ENCODE measurements at regions not wholly inside any gene's neighbourhood (a gene's known extent, or its start where the extent isn't known, plus 50 kb on each side); places are given as distances from the start of the nearest gene placed in this dataset.

GRCh38 chr1:90200646-90201205 lies 205.8 kb downstream of the ZNF326 start:
- no peak overlapping the region for H3K27ac Mint-ChIP-seq
- H3K36me3 Mint-ChIP-seq (ENCODE audit: low read depth), result no peaks in the 10 kb centered on the region
- no peak overlapping the region for H3K4me3 Mint-ChIP-seq
- H3K9me3 Mint-ChIP-seq, result no peaks in the 10 kb centered on the region
- DNase-seq (no peak), ATAC-seq (no peak)
- no peaks in the 10 kb centered on the region for H3K4me1 Mint-ChIP-seq
- peaks cover 2% of the 10 kb centered on the region for H3K27me3 Mint-ChIP-seq

- H3K27me3 Mint-ChIP-seq, result peaks cover 2% of the 10 kb centered on the region
Measured at GRCh38 chr1:90198616-90199332, 203.9 kb downstream of the ZNF326 start.

DNA sequence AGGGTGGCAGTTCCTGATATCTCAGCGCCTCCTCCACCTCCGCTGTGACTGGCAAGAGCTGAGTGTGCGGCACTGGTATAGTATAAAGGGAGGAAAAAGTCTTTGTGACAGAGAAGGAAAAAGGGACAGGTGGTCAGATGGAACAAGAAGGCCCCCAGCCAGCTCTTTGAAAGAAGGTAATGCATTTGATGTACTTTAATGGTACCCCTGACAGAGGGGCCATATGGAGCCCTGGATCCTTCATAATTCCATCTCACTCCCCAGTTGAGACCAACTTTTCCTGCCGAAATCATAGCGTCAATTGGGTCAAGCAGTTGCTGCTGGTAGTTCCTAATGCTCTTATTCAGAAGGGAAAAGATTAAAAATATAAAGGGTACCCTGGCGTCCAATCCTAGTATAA lies 198.2 kb downstream of the ZNF326 start:
- Mint-ChIP-seq H3K9me3 (no peaks in the 10 kb centered on the region), H3K36me3 (ENCODE audit: low read depth) (no peaks in the 10 kb centered on the region), H3K4me3 (no peak overlapping the region), H3K27ac (no peak overlapping the region), H3K27me3 (no peaks in the 10 kb centered on the region), H3K4me1 (no peaks in the 10 kb centered on the region)
- no peak for ATAC-seq
- DNase-seq, result no peak

More at GRCh38 chr1:90198616-90199332, 203.9 kb downstream of the ZNF326 start:
- ATAC-seq, result no peak
- no peaks in the 10 kb centered on the region for H3K9me3 Mint-ChIP-seq
- no peak overlapping the region for H3K27ac Mint-ChIP-seq
- H3K4me3 Mint-ChIP-seq, result no peak overlapping the region
- H3K4me1 Mint-ChIP-seq, result no peaks in the 10 kb centered on the region
- H3K36me3 Mint-ChIP-seq (ENCODE audit: low read depth), result no peaks in the 10 kb centered on the region
- DNase-seq, result no peak

GRCh38 chr1:90192408-90192807 lies 197.5 kb downstream of the ZNF326 start:
- DNase-seq, result no peak
- H3K36me3 Mint-ChIP-seq (ENCODE audit: low read depth), result no peaks in the 10 kb centered on the region
- no peak overlapping the region for H3K4me3 Mint-ChIP-seq
- H3K9me3 Mint-ChIP-seq, result no peaks in the 10 kb centered on the region
- peaks cover 5% of the 10 kb centered on the region for H3K27me3 Mint-ChIP-seq
- H3K4me1 Mint-ChIP-seq, result no peaks in the 10 kb centered on the region
- H3K27ac Mint-ChIP-seq, result no peak overlapping the region
- no peak for ATAC-seq

DNA sequence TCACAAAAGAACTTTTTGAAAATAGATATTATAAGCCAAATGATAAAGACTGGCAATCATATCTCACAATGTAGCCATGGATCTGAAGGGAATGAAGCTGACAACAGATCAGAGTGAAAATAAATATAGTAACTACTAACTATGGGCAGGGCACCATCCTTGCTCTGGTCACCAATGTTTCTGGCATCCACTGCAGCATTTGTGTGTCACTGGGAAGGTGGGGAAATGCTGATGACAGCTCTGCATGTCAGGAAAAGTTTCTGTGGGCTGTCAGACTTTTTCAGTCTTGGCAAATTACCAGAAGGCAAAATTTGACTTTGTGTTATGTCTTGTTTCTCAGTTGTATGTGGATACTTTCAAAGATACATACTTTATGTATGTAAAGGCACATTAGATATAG lies 195.6 kb downstream of the ZNF326 start:
- Mint-ChIP-seq H3K27ac (no peak overlapping the region), H3K4me3 (no peak overlapping the region), H3K4me1 (no peaks in the 10 kb centered on the region), H3K36me3 (ENCODE audit: low read depth) (no peaks in the 10 kb centered on the region), H3K9me3 (no peaks in the 10 kb centered on the region), H3K27me3 (peaks cover 9% of the 10 kb centered on the region)
- DNase-seq (no peak), ATAC-seq (no peak)

GRCh38 chr1:90189889-90190288 lies 195.0 kb downstream of the ZNF326 start:
- no peaks in the 10 kb centered on the region for H3K4me1 Mint-ChIP-seq
- H3K9me3 Mint-ChIP-seq, result no peaks in the 10 kb centered on the region
- no peak for DNase-seq
- no peaks in the 10 kb centered on the region for H3K36me3 Mint-ChIP-seq (ENCODE audit: low read depth)
- H3K27ac Mint-ChIP-seq, result no peak overlapping the region
- no peak for ATAC-seq
- peaks cover 9% of the 10 kb centered on the region for H3K27me3 Mint-ChIP-seq
- no peak overlapping the region for H3K4me3 Mint-ChIP-seq

GRCh38 chr1:90187323-90187585 lies 192.3 kb downstream of the ZNF326 start:
- no peaks in the 10 kb centered on the region for H3K4me1 Mint-ChIP-seq
- H3K4me3 Mint-ChIP-seq, result no peak overlapping the region
- DNase-seq, result no peak
- no peak overlapping the region for H3K27ac Mint-ChIP-seq
- ATAC-seq, result no peak
- no peaks in the 10 kb centered on the region for H3K36me3 Mint-ChIP-seq (ENCODE audit: low read depth)
- H3K27me3 Mint-ChIP-seq, result peaks cover 9% of the 10 kb centered on the region
- no peaks in the 10 kb centered on the region for H3K9me3 Mint-ChIP-seq

DNA sequence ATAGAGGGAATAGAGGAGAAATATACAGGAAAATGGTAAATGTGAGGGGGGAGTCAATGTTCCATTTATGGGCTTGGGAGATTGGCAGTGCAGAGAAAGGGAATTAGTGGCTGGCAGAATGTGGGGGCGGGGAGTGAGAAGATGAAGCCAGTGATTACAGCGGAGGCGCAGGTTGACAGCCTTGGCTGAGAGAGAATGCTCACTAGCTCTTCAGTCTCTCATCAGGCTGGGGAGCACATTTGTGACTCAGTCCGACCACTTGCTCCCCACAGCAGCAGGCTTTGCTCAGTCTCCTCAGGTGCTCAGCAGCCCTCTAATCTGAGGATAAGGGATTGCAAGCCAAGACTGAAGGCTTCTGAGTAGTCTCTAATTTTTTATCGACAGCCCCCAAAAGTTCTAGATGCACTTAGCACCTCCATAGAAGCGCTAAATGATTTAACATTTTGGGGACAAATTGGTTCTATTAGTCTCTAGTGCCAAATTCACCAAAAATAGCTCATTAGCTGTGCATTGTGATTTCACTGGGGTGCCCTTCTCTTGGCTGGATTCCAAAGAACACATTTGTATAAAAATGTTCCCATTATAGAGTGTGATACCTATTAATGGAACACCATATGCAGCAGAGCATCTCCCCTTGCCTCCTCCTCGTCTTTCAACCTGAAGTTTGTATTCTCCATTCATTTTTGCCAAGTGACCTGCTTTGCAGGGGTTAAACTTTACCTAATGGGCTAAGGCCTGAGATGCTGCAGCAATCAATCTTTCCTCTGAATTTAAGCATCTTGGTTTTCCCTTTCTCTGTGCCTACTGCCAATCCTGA lies 191.8 kb downstream of the ZNF326 start:
- peaks cover 9% of the 10 kb centered on the region for H3K27me3 Mint-ChIP-seq
- ATAC-seq, result no peak
- H3K4me1 Mint-ChIP-seq, result no peaks in the 10 kb centered on the region
- H3K36me3 Mint-ChIP-seq (ENCODE audit: low read depth), result no peaks in the 10 kb centered on the region
- H3K9me3 Mint-ChIP-seq, result no peaks in the 10 kb centered on the region
- no peak for DNase-seq
- no peak overlapping the region for H3K4me3 Mint-ChIP-seq
- no peak overlapping the region for H3K27ac Mint-ChIP-seq

GRCh38 chr1:90176530-90176929 lies 181.6 kb downstream of the ZNF326 start:
- ATAC-seq (no peak), DNase-seq (no peak)
- Mint-ChIP-seq H3K27me3 (no peaks in the 10 kb centered on the region), H3K9me3 (peaks cover 4% of the 10 kb centered on the region), H3K4me1 (no peaks in the 10 kb centered on the region), H3K4me3 (no peak overlapping the region), H3K27ac (no peak overlapping the region), H3K36me3 (ENCODE audit: low read depth) (no peaks in the 10 kb centered on the region)

- H3K4me1 Mint-ChIP-seq, result no peaks in the 10 kb centered on the region
Measured at GRCh38 chr1:90175490-90176167, 180.7 kb downstream of the ZNF326 start.

GRCh38 chr1:90174246-90174645 lies 179.3 kb downstream of the ZNF326 start:
- Mint-ChIP-seq H3K27me3 (no peaks in the 10 kb centered on the region), H3K4me3 (no peak overlapping the region), H3K27ac (no peak overlapping the region), H3K36me3 (ENCODE audit: low read depth) (no peaks in the 10 kb centered on the region), H3K9me3 (peaks cover 4% of the 10 kb centered on the region), H3K4me1 (no peaks in the 10 kb centered on the region)
- DNase-seq, result no peak
- ATAC-seq, result no peak

More at GRCh38 chr1:90175490-90176167, 180.7 kb downstream of the ZNF326 start:
- H3K27me3 Mint-ChIP-seq, result no peaks in the 10 kb centered on the region
- peaks cover 4% of the 10 kb centered on the region for H3K9me3 Mint-ChIP-seq
- H3K36me3 Mint-ChIP-seq (ENCODE audit: low read depth), result no peaks in the 10 kb centered on the region
- no peak overlapping the region for H3K4me3 Mint-ChIP-seq
- ATAC-seq (no peak), DNase-seq (no peak)
- H3K27ac Mint-ChIP-seq, result no peak overlapping the region

DNA sequence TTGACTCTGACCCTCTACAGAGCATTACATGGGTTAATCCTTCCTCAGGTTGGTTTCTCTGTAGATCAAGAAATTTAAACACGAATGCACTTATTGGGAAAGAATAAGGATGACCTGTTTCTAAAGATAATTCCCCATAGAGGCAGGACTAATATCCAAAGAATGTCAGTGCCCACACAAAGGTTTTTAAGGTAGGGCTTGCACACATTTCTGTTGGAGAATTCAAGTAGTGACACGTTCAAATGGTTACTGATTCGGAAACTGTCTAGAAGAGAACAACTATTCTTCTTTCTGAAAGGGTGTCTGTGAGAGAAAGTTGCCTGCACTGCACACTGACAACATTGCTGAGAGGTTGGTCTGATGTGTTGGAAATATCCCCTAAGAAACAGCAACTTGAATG lies 167.3 kb downstream of the ZNF326 start:
- H3K36me3 Mint-ChIP-seq (ENCODE audit: low read depth), result no peaks in the 10 kb centered on the region
- H3K4me3 Mint-ChIP-seq, result no peak overlapping the region
- no peak for DNase-seq
- H3K27ac Mint-ChIP-seq, result no peak overlapping the region
- no peak for ATAC-seq
- no peaks in the 10 kb centered on the region for H3K9me3 Mint-ChIP-seq
- peaks cover 10% of the 10 kb centered on the region for H3K27me3 Mint-ChIP-seq
- H3K4me1 Mint-ChIP-seq, result no peaks in the 10 kb centered on the region

DNA sequence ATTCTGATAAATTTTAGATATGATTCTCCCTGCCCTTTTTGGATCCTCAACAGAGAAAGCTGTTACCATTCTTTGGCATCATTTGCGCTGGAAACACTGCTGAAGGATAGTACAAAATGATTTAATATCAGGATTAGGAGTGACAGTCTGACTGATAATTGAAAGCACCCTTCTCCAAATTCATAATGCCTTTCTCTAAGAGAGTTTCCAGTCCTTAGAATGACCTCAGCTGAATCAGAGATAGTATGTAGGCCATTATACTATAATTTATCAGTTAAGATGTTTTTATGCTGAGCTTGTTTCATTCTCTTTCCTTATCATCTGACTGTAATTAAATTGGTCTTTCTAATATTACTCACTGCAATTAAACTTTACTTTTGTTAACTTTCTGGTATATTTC lies 166.7 kb downstream of the ZNF326 start:
- Mint-ChIP-seq H3K4me1 (no peaks in the 10 kb centered on the region), H3K9me3 (no peaks in the 10 kb centered on the region), H3K27ac (no peak overlapping the region), H3K36me3 (ENCODE audit: low read depth) (no peaks in the 10 kb centered on the region), H3K27me3 (peaks cover 8% of the 10 kb centered on the region), H3K4me3 (no peak overlapping the region)
- ATAC-seq (no peak), DNase-seq (no peak)

- ATAC-seq (no peak), DNase-seq (no peak)
- Mint-ChIP-seq H3K4me1 (no peaks in the 10 kb centered on the region), H3K9me3 (peaks cover 7% of the 10 kb centered on the region), H3K27me3 (peaks cover 2% of the 10 kb centered on the region), H3K36me3 (ENCODE audit: low read depth) (peaks cover 2% of the 10 kb centered on the region), H3K27ac (no peak overlapping the region), H3K4me3 (no peak overlapping the region)
Measured at GRCh38 chr1:90155721-90156487, 161.0 kb downstream of the ZNF326 start.
